NCI-H460 (cell line): ENCODE measurements at regions not wholly inside any gene's neighbourhood (a gene's known extent, or its start where the extent isn't known, plus 50 kb on each side); places are given as distances from the start of the nearest gene placed in this dataset.

Experiments
- DNase-seq: peaks from one replicate; pipeline ENCODE4 v3.0.0-alpha.2; 2016; ENCODE audit warnings: low read depth; ENCODE audit errors: extremely low read depth

- no peak for DNase-seq
These were observed 80.2 kb downstream of the C6orf118 start for GRCh38 chr6:165229216-165229615.

- no peak for DNase-seq
These were observed 81.6 kb downstream of the C6orf118 start for GRCh38 chr6:165227644-165228329.

DNA sequence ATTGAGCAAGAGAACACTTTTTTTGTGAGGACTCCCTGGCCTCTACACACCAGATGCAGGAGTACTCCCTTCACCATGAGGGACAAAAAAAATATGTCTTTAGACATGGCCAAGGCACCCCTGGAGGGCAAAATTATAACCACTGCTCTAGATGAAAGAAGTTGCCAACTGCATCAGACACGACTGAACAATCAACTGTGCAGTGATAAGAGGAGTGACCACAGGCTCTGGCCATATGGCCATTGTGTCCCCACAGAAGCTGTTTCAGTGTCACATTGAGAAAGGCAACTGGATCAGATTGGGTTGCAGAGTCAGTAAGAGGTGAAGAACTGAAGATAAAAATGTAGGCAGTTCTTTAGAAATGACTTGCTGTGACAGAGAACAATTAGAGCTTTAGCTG, 85.7 kb downstream of the C6orf118 start:
- DNase-seq = no peak

DNA sequence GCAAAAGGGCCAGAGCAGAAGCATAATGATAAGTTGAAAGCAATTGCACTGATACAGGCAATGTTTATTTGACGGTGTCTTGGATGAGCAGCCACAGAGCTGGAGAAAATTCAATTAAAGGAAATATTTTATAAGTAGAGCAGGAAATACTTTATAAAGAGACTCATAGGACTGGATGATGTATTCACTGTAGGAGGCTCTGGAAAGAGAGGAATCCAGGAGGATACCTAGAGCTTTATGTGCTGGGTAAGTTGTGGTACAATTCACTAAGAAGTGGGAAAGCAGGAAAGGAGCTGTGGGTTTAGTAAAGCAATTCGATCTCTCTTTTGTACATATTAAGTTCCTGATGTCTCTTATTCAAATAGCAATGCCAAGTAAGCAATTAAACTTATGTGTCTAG, 86.3 kb downstream of the C6orf118 start:
- DNase-seq = no peak

DNA sequence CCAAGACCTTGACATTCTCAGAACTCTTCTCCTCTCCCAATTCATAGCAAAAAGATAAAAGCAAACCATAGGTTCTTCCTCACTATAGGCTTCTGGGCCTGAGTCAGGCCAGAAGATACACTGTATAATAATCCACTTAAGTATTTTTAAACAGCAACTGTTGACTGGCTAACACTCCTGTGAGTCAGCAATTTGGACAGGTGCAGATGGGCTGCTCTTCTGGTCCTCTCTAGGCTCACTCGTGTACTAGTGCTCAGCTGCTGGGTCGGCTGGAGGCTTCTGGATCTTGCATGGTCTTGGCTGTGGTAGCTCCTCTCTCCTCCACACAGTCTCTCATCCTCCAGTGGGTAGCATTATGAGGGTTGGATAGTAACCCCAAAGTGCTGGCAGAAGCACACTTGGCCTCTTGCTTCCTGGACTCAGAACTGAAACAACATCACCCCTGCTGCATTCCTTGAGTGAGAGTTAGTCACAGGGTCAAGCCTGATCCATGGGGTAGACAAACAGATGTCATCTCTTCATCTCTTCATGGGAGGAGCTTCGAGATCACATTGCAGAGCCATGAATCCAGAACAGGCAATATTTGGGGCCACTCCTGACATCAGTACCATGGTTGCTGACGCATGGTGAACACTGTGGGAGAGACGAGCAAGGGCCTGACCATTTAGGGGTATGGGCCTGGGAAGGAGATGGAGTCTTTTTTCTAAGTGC, 86.9 kb downstream of the C6orf118 start:
- no peak for DNase-seq

DNA sequence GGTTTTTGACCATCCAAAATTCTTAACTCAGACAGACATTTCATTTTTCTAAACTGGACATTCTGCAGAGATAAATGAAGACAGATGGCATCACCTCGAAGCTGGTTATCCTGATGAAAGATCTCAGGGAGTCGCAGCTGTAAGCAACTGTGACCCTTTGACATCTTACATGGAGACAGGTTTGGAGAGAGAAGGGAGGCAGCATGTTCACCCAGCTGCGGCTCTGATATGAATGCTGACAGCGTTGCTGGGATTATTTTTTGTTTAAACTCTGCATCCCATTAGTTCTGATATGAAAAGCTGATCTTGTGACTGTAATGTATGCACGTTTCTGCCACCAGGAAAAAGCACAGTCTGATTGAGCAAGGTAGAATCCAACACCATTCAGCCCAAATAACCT, 89.4 kb downstream of the C6orf118 start:
- no peak for DNase-seq

DNA sequence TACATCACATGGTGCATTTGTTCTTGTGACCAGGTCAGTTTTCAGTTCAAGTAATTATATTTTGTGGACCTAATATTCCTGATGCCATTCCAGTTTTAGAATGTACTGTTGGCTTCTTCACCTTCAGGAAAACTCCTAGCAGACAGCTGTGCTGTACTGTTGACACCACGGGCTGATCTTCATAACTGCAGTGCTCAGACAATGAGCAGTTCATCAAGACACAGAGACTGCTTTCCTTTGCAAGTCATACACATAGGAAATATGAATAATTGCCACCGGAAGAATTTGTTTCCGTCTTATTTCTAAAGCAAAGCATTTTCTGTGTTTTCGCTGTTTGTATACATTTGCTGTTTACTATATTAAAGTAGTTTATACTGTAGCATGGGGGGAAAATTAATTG, 89.8 kb downstream of the C6orf118 start:
- DNase-seq = no peak

DNA sequence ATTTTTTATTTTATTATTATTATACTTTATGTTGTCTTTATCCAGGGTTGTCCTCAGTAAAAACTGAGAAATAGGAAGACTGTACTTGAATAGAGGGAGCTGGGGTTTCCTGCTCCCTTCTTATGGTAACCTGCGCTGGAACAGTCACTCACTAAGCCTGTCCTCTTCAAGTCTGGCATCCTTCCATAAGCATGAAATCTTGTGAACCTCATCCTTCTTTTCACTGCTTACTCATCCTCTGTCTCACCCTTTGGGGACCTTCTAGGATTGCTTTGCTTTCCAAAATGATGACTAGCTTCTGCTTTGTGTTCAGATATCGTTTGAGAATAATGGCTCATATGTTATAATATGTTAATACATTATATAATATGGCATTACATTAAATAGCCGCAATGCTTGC, 90.6 kb downstream of the C6orf118 start:
- no peak for DNase-seq

GRCh38 chr6:165206798-165207197, 102.6 kb downstream of the C6orf118 start:
- DNase-seq = no peak

DNA sequence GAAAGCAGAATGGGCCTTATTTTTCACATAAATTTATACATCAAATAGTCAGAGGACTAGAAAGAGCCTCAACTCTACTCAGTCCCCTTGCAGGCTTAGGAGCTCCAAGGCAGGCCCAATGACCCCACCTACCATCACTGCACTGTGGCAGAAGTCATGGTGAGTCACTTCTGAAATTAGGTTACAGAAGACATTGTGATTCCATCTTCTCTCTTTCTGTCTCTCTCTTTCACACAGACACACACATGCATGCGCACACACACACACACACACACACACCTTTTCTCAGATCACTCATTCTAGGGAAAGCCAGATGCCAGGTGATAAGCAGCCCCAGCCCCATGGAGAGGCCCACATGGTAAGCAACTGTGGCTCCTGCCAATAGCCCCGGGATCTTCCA, 103.8 kb downstream of the C6orf118 start:
- DNase-seq = no peak

DNA sequence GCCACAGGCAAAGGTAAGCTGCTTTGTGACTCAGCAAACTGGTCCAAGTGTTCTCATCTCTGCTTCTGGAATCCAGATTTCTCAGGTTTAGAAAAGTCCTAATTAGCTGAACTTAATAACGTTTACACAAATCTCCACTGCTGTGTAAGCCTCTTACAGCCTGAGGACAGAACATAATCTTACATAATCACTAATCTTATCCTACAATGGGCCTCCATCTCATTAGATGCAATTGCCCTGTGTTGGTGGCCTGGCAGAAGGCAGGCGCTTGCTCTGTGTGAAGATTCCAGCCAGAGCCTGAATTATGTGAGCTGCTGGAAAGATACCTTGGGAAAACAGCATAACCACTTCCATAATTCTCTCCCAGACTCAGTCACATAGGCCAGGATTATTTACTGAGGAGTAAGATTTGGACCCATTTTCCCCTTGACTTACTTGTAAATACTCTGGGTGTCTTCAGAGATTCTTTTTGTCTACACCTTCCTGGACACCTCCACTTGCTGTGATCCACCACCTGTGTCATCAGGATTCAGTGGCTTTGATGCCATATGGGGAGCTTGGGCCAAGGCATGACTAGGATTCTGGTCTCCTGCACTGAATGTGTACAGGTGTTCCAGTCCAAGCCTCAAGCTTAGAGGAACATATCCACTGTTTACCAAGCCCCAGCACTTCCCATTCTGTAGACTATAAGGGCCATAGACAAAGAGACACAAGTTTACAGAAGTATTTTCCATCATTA, 104.4 kb downstream of the C6orf118 start:
- DNase-seq = no peak

DNA sequence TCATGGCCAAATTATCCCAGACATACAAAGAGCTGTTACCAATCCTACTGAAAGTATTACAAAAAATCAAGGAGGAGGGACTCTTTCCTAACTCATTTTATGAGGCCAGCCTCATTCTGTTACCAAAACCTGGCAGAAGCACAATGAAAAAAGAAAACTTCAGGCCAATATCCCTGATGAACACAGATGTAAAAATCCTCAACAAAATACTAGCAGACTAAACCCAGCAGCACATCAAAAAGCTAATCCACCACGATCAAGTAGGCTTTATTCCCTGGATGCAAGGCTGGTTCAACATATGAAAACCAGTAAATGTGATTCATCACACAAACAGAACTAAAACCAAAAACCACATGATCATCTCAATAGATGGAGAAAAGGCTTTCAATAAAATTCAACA, 109.2 kb downstream of the C6orf118 start:
- DNase-seq = no peak

- DNase-seq = no peak
These were observed 117.9 kb downstream of the C6orf118 start for GRCh38 chr6:165191461-165191860.

DNA sequence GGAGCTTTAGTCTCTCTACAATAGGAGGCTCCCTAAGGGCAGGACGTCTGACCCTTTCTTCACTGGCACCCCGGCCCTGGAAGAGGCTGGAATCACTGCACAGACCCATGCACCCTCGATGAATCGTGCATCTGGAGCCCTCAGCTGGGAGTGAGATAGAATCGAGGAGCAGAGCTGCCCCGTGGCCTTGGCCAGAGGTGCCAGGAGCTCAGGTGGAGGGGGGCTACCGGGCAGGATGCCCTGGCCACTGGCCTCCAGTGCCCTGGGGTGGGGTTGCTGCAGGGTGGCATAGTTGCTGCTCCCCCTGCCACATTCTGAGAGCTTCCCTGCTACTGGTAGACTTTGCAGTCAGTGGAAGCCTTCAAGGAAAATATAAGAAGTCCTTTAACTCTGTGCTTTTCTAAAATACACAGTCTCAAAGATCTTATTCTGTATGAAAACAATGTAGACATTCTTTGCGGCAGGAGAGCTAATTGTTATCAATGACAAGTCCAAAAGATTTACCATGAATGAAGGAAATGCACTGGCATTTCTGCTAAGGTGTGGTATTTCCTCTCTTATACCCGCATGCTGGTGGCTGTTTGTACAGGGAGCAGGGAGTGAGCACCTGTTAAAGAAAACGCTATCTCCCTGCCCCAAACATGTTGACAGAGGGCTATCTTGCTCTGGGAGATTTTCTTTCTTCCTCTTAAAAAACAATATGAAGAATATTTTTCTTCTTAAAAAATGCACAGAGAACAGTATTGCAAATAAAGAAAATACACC, 122.8 kb downstream of the C6orf118 start:
- no peak for DNase-seq

- no peak for DNase-seq
These were observed 123.4 kb downstream of the C6orf118 start for GRCh38 chr6:165186041-165186440.

GRCh38 chr6:165184192-165184979, 125.0 kb downstream of the C6orf118 start:
- DNase-seq = no peak

GRCh38 chr6:165183496-165184140, 125.8 kb downstream of the C6orf118 start:
- no peak for DNase-seq

GRCh38 chr6:165183071-165183470, 126.3 kb downstream of the C6orf118 start:
- DNase-seq = no peak

DNA sequence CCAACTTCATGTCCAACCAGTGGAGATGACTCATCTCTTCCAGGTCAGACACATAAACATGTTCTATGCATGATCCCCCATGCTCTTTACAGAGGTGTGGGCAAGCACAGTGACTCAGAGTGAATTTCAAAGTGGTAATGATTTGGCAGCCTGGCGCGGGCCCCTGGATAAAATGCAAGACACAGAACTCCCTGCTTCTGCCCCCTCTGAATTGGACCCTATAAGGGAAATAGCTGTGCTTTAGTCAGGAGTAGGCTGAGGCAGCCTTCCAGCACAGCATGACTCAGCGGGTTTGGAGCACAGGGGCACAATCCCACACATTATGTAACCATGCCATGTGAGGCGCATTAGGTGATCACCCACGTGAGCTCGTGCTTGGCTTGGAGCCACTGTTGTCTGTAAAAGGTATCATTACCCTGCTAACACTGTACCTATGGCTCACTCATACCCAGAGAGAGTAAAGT, 127.4 kb downstream of the C6orf118 start:
- no peak for DNase-seq

DNA sequence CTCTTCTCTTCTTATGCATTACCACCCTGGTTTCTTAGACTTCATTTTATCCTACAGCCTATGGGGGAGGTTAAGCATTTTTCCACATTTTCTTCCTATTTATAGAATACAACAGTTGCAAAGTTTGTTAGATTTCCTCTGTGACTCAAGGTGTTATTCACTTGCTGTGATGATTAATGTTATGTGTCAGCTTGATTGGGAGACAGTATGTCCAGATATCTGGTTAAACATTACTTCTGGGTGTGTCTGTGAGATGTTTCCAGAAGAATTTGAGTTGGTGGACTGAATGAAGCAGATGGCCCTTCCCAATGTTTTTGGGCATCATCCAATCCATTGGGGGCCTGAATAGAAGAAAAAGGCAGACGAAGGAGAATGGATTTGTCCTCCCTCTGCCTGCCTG, 131.3 kb downstream of the C6orf118 start:
- no peak for DNase-seq
